ENCODE measurements at regions not wholly inside any gene's neighbourhood (a gene's known extent, or its start where the extent isn't known, plus 50 kb on each side); places are given as distances from the start of the nearest gene placed in this dataset.

- ATAC-seq (replicated peaks) = no peak
- H3K36me3 Mint-ChIP-seq (ENCODE audit: low read depth) = no peaks in the 10 kb centered on the region
Observed at GRCh38 chr9:87085073-87085472, 137.8 kb upstream of the GAS1 start.

DNA sequence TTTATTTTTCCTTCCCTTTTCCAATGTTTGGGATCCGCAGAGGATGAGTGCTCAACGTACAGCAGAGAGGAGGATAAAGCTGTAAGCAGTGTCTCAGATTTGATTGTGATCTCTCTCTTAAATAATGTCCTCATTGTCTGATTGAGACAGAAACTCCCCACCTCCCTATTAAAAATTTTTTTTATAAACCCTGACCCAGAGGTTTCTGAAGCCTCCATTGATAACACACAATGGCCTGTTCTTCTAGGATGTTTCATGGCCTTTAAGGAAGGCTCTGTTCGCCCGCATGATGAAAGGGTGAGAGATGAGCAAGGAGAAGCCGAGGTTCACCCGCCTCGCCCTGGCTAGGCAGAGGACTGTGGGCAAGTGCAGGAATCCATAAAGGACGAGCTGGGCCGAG lies 138.2 kb upstream of the GAS1 start:
- no peak for ATAC-seq (replicated peaks)
- no peak overlapping the region for H3K4me3 Mint-ChIP-seq
- H3K27me3 Mint-ChIP-seq = no peaks in the 10 kb centered on the region
- no peaks in the 10 kb centered on the region for H3K9me3 Mint-ChIP-seq
- no peaks in the 10 kb centered on the region for H3K4me1 Mint-ChIP-seq
- no peak overlapping the region for H3K27ac Mint-ChIP-seq
- H3K36me3 Mint-ChIP-seq (ENCODE audit: low read depth) = no peaks in the 10 kb centered on the region

More at GRCh38 chr9:87085073-87085472, 137.8 kb upstream of the GAS1 start:
- Mint-ChIP-seq H3K4me3 (no peak overlapping the region), H3K4me1 (no peaks in the 10 kb centered on the region), H3K27ac (no peak overlapping the region), H3K27me3 (no peaks in the 10 kb centered on the region), H3K9me3 (no peaks in the 10 kb centered on the region)

- H3K36me3 Mint-ChIP-seq (ENCODE audit: low read depth) = no peaks in the 10 kb centered on the region
- H3K27ac Mint-ChIP-seq = no peak overlapping the region
- H3K9me3 Mint-ChIP-seq = no peaks in the 10 kb centered on the region
- H3K4me1 Mint-ChIP-seq = no peaks in the 10 kb centered on the region
- no peak overlapping the region for H3K4me3 Mint-ChIP-seq
- ATAC-seq (replicated peaks) = no peak
- no peaks in the 10 kb centered on the region for H3K27me3 Mint-ChIP-seq
Observed at GRCh38 chr9:87086221-87086818, 139.0 kb upstream of the GAS1 start.

- ATAC-seq (replicated peaks) = no peak
- no peaks in the 10 kb centered on the region for H3K9me3 Mint-ChIP-seq
- H3K27me3 Mint-ChIP-seq = peaks cover 2% of the 10 kb centered on the region
- H3K27ac Mint-ChIP-seq = no peak overlapping the region
- H3K36me3 Mint-ChIP-seq (ENCODE audit: low read depth) = no peaks in the 10 kb centered on the region
- no peaks in the 10 kb centered on the region for H3K4me1 Mint-ChIP-seq
- no peak overlapping the region for H3K4me3 Mint-ChIP-seq
Observed at GRCh38 chr9:87087197-87087596, 139.9 kb upstream of the GAS1 start.

- no peak overlapping the region for H3K4me3 Mint-ChIP-seq
- no peak overlapping the region for H3K27ac Mint-ChIP-seq
- H3K4me1 Mint-ChIP-seq = no peaks in the 10 kb centered on the region
- ATAC-seq (replicated peaks) = no peak
- no peaks in the 10 kb centered on the region for H3K36me3 Mint-ChIP-seq (ENCODE audit: low read depth)
- H3K9me3 Mint-ChIP-seq = no peaks in the 10 kb centered on the region
- peaks cover 5% of the 10 kb centered on the region for H3K27me3 Mint-ChIP-seq
Observed at GRCh38 chr9:87088192-87088591, 140.9 kb upstream of the GAS1 start.

DNA sequence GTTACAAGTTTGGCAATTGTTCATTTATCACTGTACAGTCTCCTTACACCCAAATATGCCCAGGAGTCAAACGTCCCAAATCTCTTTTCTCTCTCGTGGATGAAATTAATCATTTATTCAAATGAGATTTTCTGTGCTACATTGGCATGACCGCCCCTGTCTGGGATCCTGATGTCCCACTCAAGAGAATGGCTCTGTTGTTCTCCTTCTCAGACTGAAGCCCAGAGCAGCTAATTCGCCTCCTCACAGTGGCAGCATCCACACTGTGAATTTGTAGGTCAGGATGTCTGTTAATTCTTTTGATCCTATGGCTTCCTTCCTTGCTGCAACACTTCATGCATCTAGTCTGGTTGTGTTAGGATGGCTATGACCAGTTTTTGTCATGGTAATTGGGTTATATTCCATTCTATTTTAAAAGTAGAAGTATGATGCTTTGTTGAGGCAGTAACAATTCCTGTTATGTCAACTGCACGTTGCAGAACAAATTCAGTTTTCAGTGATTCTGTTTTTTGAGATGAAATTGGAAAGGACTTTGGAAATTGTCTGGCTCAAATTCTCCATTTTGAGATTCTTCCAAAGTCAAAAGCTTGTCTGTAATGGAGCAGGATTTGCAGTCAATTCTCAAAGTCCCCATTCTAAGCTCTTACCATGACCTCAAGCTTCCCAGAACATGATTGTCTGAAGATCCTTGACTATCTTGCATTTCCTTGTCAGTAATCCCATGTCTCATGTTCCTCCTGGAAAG lies 141.5 kb upstream of the GAS1 start:
- H3K4me1 Mint-ChIP-seq = no peaks in the 10 kb centered on the region
- H3K36me3 Mint-ChIP-seq (ENCODE audit: low read depth) = no peaks in the 10 kb centered on the region
- no peak overlapping the region for H3K27ac Mint-ChIP-seq
- H3K9me3 Mint-ChIP-seq = no peaks in the 10 kb centered on the region
- H3K27me3 Mint-ChIP-seq = peaks cover 5% of the 10 kb centered on the region
- no peak for ATAC-seq (replicated peaks)
- H3K4me3 Mint-ChIP-seq = no peak overlapping the region

DNA sequence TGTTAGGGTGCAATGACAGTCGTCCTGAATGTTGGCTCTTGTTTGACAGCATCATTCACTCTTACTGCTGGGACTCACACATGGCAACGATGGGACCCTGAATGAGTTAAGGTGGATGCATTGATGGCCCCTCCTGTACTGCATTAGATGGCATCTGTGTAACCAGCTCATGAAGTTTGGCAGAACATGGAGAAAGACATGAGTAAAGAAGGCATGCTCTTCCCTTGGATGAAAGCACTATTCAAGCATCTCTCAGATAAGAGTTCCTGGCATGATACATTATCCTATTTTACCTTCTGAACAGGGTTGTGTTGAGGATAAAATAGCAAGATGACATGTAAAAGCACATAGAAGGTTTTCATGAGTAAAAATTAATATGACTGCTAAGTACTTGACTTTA lies 142.2 kb upstream of the GAS1 start:
- Mint-ChIP-seq H3K4me3 (no peak overlapping the region), H3K36me3 (ENCODE audit: low read depth) (no peaks in the 10 kb centered on the region), H3K27ac (no peak overlapping the region), H3K4me1 (no peaks in the 10 kb centered on the region), H3K27me3 (peaks cover 5% of the 10 kb centered on the region), H3K9me3 (no peaks in the 10 kb centered on the region)
- no peak for ATAC-seq (replicated peaks)

DNA sequence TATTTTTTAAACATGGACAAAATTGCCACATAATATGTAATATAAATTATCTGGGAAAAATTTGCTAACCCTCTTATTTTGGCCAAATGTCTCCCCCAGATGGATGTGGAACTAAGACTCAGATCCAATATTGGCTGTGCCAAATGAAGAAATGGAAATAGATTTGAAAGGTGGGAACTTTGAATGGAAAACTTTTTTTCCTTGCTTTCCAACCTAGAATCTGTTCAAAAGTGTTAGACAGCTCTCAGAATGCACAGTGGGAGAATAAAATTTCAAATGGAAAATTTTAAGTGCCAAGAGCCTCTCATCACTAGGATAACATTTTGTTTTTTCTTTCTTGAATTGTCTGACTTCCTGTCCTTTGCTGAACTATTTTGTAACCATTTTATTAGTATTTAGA lies 142.6 kb upstream of the GAS1 start:
- Mint-ChIP-seq H3K27ac (no peak overlapping the region), H3K9me3 (no peaks in the 10 kb centered on the region), H3K4me1 (no peaks in the 10 kb centered on the region), H3K27me3 (peaks cover 5% of the 10 kb centered on the region), H3K36me3 (ENCODE audit: low read depth) (no peaks in the 10 kb centered on the region), H3K4me3 (no peak overlapping the region)
- ATAC-seq (replicated peaks) = no peak

- H3K4me3 Mint-ChIP-seq = no peak overlapping the region
- no peaks in the 10 kb centered on the region for H3K4me1 Mint-ChIP-seq
- H3K27me3 Mint-ChIP-seq = peaks cover 5% of the 10 kb centered on the region
- no peaks in the 10 kb centered on the region for H3K36me3 Mint-ChIP-seq (ENCODE audit: low read depth)
- ATAC-seq (replicated peaks) = no peak
- H3K9me3 Mint-ChIP-seq = no peaks in the 10 kb centered on the region
- H3K27ac Mint-ChIP-seq = no peak overlapping the region
Observed at GRCh38 chr9:87093777-87094176, 146.5 kb upstream of the GAS1 start.

DNA sequence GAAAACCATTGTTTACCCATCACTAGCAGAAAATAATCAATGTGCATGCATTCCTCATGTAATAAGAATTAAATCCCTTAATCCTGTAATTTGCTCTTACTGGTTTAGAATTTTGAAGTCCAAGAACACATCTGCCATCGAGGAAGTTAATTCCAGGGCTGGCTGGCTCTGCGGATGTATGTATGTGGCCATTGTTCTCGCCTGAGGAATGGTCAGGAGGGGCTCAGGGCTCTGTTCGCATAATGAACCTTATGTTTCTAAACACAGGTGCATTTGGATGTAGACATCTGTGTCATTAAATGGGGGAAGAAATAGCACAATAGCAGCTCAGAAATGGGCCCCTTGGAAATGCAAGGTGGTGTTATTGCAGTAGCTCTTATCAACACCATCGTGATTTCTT lies 148.6 kb upstream of the GAS1 start:
- no peak overlapping the region for H3K4me3 Mint-ChIP-seq
- peaks cover 9% of the 10 kb centered on the region for H3K27me3 Mint-ChIP-seq
- no peaks in the 10 kb centered on the region for H3K9me3 Mint-ChIP-seq
- H3K27ac Mint-ChIP-seq = no peak overlapping the region
- no peak for ATAC-seq (replicated peaks)
- no peaks in the 10 kb centered on the region for H3K4me1 Mint-ChIP-seq
- no peaks in the 10 kb centered on the region for H3K36me3 Mint-ChIP-seq (ENCODE audit: low read depth)

DNA sequence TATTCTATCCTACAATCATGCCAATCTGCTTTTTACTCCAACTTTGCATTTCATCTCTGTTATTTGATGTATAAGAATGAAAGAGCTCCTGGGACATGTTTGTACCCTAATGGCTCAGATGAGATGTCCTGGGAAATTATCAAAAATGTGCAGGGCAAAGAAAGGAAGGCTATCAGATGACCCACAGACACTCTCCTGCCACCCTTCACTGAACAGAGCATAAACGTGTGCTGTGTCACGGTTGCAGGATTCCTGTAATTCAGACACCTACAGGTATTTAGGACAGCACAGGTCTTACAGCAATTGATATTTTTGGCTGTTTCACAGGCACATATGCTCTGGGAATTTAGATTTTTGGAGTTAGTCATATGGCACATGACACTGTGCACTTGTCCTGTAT lies 149.2 kb upstream of the GAS1 start:
- Mint-ChIP-seq H3K36me3 (ENCODE audit: low read depth) (no peaks in the 10 kb centered on the region), H3K9me3 (no peaks in the 10 kb centered on the region), H3K4me3 (no peak overlapping the region), H3K4me1 (no peaks in the 10 kb centered on the region), H3K27ac (no peak overlapping the region), H3K27me3 (peaks cover 9% of the 10 kb centered on the region)
- ATAC-seq (replicated peaks) = no peak

DNA sequence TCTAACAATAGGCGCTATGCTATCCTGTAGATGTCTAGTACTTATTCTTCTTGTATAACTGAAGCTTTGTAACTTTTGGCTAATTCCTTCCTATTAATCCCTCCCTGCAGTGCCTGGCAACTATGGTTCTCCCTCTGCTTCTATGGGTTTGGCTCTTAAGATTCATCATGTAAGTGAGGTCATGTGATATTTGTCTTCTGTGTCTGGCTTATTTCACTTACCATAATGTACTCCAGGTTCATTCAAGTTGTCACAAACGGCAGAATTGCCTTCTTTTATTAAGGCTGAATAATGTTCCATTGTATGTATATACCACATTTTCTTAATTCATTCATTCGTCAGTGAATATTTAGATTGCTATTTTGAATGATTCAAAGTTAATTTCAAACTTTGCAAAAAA lies 149.9 kb upstream of the GAS1 start:
- H3K27ac Mint-ChIP-seq = no peak overlapping the region
- H3K4me1 Mint-ChIP-seq = no peaks in the 10 kb centered on the region
- no peak for ATAC-seq (replicated peaks)

GRCh38 chr9:87099407-87099806 lies 152.1 kb upstream of the GAS1 start:
- Mint-ChIP-seq H3K4me1 (no peaks in the 10 kb centered on the region), H3K36me3 (ENCODE audit: low read depth) (no peaks in the 10 kb centered on the region), H3K9me3 (no peaks in the 10 kb centered on the region), H3K27me3 (peaks cover 14% of the 10 kb centered on the region), H3K27ac (no peak overlapping the region), H3K4me3 (no peak overlapping the region)
- ATAC-seq (replicated peaks) = no peak

More for the DNA sequence above, 149.9 kb upstream of the GAS1 start:
- H3K9me3 Mint-ChIP-seq = no peaks in the 10 kb centered on the region
- H3K27me3 Mint-ChIP-seq = peaks cover 10% of the 10 kb centered on the region
- no peak overlapping the region for H3K4me3 Mint-ChIP-seq
- no peaks in the 10 kb centered on the region for H3K36me3 Mint-ChIP-seq (ENCODE audit: low read depth)

GRCh38 chr9:87100001-87100400 lies 152.7 kb upstream of the GAS1 start:
- H3K9me3 Mint-ChIP-seq = no peaks in the 10 kb centered on the region
- H3K4me3 Mint-ChIP-seq = no peak overlapping the region
- H3K36me3 Mint-ChIP-seq (ENCODE audit: low read depth) = no peaks in the 10 kb centered on the region
- H3K4me1 Mint-ChIP-seq = no peaks in the 10 kb centered on the region
- H3K27me3 Mint-ChIP-seq = peaks cover 14% of the 10 kb centered on the region
- H3K27ac Mint-ChIP-seq = no peak overlapping the region
- ATAC-seq (replicated peaks) = no peak

GRCh38 chr9:87102126-87102525 lies 154.8 kb upstream of the GAS1 start:
- no peaks in the 10 kb centered on the region for H3K4me1 Mint-ChIP-seq
- H3K27me3 Mint-ChIP-seq = peaks cover 24% of the 10 kb centered on the region
- no peak overlapping the region for H3K4me3 Mint-ChIP-seq
- ATAC-seq (replicated peaks) = no peak
- H3K9me3 Mint-ChIP-seq = no peaks in the 10 kb centered on the region
- H3K36me3 Mint-ChIP-seq (ENCODE audit: low read depth) = no peaks in the 10 kb centered on the region
- no peak overlapping the region for H3K27ac Mint-ChIP-seq
